IMR-90 (cell line): ENCODE measurements at regions not wholly inside any gene's neighbourhood (a gene's known extent, or its start where the extent isn't known, plus 50 kb on each side); places are given as distances from the start of the nearest gene placed in this dataset.

Experiments
- ATAC-seq: fragments of 200-7000 bp; cut with Tn5 transposase; 2 replicates; pipeline ENCODE4 v1.9.1; 2020; ENCODE audit warnings: low read depth, mild to moderate bottlenecking, moderate library complexity
- BruUV-seq: library from RNA; stranded (reverse); fragments of 400-500 nt; replicated peaks from 2 replicates; lab custom pipeline; 2021; lab: Mats Ljungman, UMichigan
- CTCF ChIA-PET: fragments of 300-600 bp; formaldehyde crosslinking; extraction: SDS; loops from one replicate; lab custom pipeline; 2021; ENCODE audit warnings: antibody characterized with exemption; lab: Yijun Ruan, JAX
- POLR2A ChIA-PET: fragments of 300-600 bp; sonication (Branson Sonifier 250); formaldehyde crosslinking; loops from one replicate; lab custom pipeline; 2022; ENCODE audit warnings: antibody characterized with exemption; ENCODE audit not compliant: unreplicated experiment; lab: Charles Lee
- DNase-seq: peaks from one replicate; pipeline ENCODE4 v3.0.0; 2013
- H2AFZ ChIP-seq: replicated peaks from 2 replicates; pipeline ENCODE3; 2013; ENCODE audit warnings: low read length, mild to moderate bottlenecking; ENCODE audit not compliant: poor library complexity
- H2AK5ac ChIP-seq: 2 replicates; pipeline ENCODE4 v1.6.1; 2013; ENCODE audit warnings: low read depth, low read length, inconsistent platforms
- H2AK9ac ChIP-seq: replicated peaks from 2 replicates; pipeline ENCODE3; 2013; ENCODE audit warnings: mild to moderate bottlenecking, low read depth, low read length, moderate library complexity; ENCODE audit not compliant: poor library complexity
- H2BK120ac ChIP-seq: 2 replicates; pipeline ENCODE4 v1.6.1; 2013; ENCODE audit warnings: low read depth, low read length, inconsistent platforms
- H2BK15ac ChIP-seq: 3 replicates; pipeline ENCODE4 v1.6.1; 2013; ENCODE audit warnings: low read depth, low read length, inconsistent platforms
- H2BK20ac ChIP-seq: 2 replicates; pipeline ENCODE4 v1.6.1; 2013; ENCODE audit warnings: low read depth, mild to moderate bottlenecking, inconsistent platforms, low read length, moderate library complexity
- H2BK5ac ChIP-seq: 2 replicates; pipeline ENCODE4 v1.6.1; 2013; ENCODE audit warnings: mild to moderate bottlenecking, low read depth, low read length, inconsistent platforms; ENCODE audit not compliant: poor library complexity, severe bottlenecking
- H3K14ac ChIP-seq: replicated peaks from 2 replicates; pipeline ENCODE4 v1.6.1; 2013; ENCODE audit warnings: low read depth, low read length, inconsistent platforms
- H3K18ac ChIP-seq: 2 replicates; pipeline ENCODE4 v1.6.1; 2013; ENCODE audit warnings: low read depth, low read length, control low read depth
- H3K23ac ChIP-seq: 2 replicates; pipeline ENCODE4 v1.6.1; 2013; ENCODE audit warnings: low read depth, low read length, inconsistent platforms
- H3K27ac ChIP-seq: 2 replicates; pipeline ENCODE4 v1.5.1; 2013; ENCODE audit warnings: mild to moderate bottlenecking, control low read depth, low read length; ENCODE audit not compliant: insufficient read depth
- H3K27me3 ChIP-seq: 2 replicates; pipeline ENCODE4 v1.6.1; 2013; ENCODE audit warnings: low read length; ENCODE audit not compliant: control insufficient read depth, insufficient read depth
- H3K36me3 ChIP-seq: 2 replicates; pipeline ENCODE4 v1.6.1; 2013; ENCODE audit warnings: low read length, mixed read lengths; ENCODE audit not compliant: control insufficient read depth, insufficient read depth
- H3K4ac ChIP-seq: 2 replicates; pipeline ENCODE4 v1.6.1; 2013; ENCODE audit warnings: low read depth, low read length, inconsistent platforms
- H3K4me1 ChIP-seq: 2 replicates; pipeline ENCODE4 v1.6.1; 2013; ENCODE audit warnings: low read length, mixed read lengths; ENCODE audit not compliant: control insufficient read depth, insufficient read depth
- H3K4me2 ChIP-seq: 2 replicates; pipeline ENCODE4 v1.6.1; 2013; ENCODE audit warnings: low read depth, mild to moderate bottlenecking, control low read depth, low read length, moderate library complexity
- H3K4me3 ChIP-seq: 2 replicates; pipeline ENCODE4 v1.5.1; 2013; ENCODE audit warnings: low read depth, mild to moderate bottlenecking, control low read depth, low read length, moderate library complexity; ENCODE audit not compliant: insufficient read depth
- H3K56ac ChIP-seq: 2 replicates; pipeline ENCODE4 v1.6.1; 2013; ENCODE audit warnings: low read length, inconsistent platforms; ENCODE audit not compliant: insufficient read depth; ENCODE audit errors: extremely low read depth
- H3K79me1 ChIP-seq, 2 experiments: 2 replicates each; pipeline ENCODE4 v1.6.1; 2013; ENCODE audit warnings: low read length in 2 of 2, inconsistent platforms in 1 of 2, low read depth in 1 of 2
- H3K9ac ChIP-seq: 2 replicates; pipeline ENCODE4 v1.6.1; 2013; ENCODE audit warnings: low read depth, low read length, control low read depth
- H3K9me1 ChIP-seq: 2 replicates; pipeline ENCODE4 v1.6.1; 2013; ENCODE audit warnings: low read length, inconsistent platforms; ENCODE audit not compliant: insufficient read depth
- H3K9me3 ChIP-seq: 2 replicates; pipeline ENCODE4 v1.6.1; 2013; ENCODE audit warnings: low read length; ENCODE audit not compliant: control insufficient read depth, insufficient read depth
- H4K20me1 ChIP-seq: 2 replicates; pipeline ENCODE4 v1.6.1; 2013; ENCODE audit warnings: low read length, inconsistent platforms; ENCODE audit not compliant: insufficient read depth
- H4K5ac ChIP-seq: 2 replicates; pipeline ENCODE4 v1.6.1; 2013; ENCODE audit warnings: mild to moderate bottlenecking, low read depth, low read length, control low read depth
- H4K8ac ChIP-seq, 2 experiments: 2 replicates each; pipeline ENCODE4 v1.6.1; 2013; ENCODE audit warnings: low read depth in 2 of 2, low read length in 2 of 2, control low read depth in 1 of 2, inconsistent platforms in 1 of 2
- H4K91ac ChIP-seq: 2 replicates; pipeline ENCODE4 v1.6.1; 2013; ENCODE audit warnings: low read depth, low read length, inconsistent platforms; ENCODE audit not compliant: insufficient read depth
- BHLHE40 ChIP-seq: fragments of 150-350 bp; IDR thresholded peaks from 2 replicates; pipeline ENCODE4 v1.6.1; 2016; ENCODE audit warnings: mild to moderate bottlenecking, low read depth, low read length
- CEBPB ChIP-seq: IDR thresholded peaks from 2 replicates; pipeline ENCODE4 v1.6.1; 2012; ENCODE audit warnings: low read depth, low read length, improper control_type of control experiment
- CHD1 ChIP-seq: IDR thresholded peaks from 2 replicates; pipeline ENCODE4 v1.6.1; 2012; ENCODE audit warnings: low read depth, low read length, improper control_type of control experiment
- CTCF ChIP-seq: conservative IDR thresholded peaks from 2 replicates; pipeline ENCODE4 v1.5.1; 2012; ENCODE audit warnings: mild to moderate bottlenecking, low read depth, low read length, improper control_type of control experiment
- ELK1 ChIP-seq: fragments of 150-350 bp; IDR thresholded peaks from 2 replicates; pipeline ENCODE4 v1.6.1; 2016; ENCODE audit warnings: low read depth, mild to moderate bottlenecking, low read length, moderate library complexity, borderline replicate concordance
- FOS ChIP-seq: fragments of 150-350 bp; IDR thresholded peaks from 2 replicates; pipeline ENCODE4 v1.6.1; 2016; ENCODE audit warnings: low read depth, low read length
- MAFK ChIP-seq: IDR thresholded peaks from 2 replicates; pipeline ENCODE4 v1.6.1; 2012; ENCODE audit warnings: low read depth, low read length, improper control_type of control experiment
- MAZ ChIP-seq: IDR thresholded peaks from 2 replicates; pipeline ENCODE4 v1.6.1; 2012; ENCODE audit warnings: low read depth, mild to moderate bottlenecking, low read length, improper control_type of control experiment, moderate library complexity, borderline replicate concordance
- MXI1 ChIP-seq: IDR thresholded peaks from 2 replicates; pipeline ENCODE4 v1.6.1; 2012; ENCODE audit warnings: low read depth, mild to moderate bottlenecking, low read length, moderate library complexity, borderline replicate concordance
- NFE2L2 ChIP-seq: fragments of 150-350 bp; IDR thresholded peaks from 2 replicates; pipeline ENCODE4 v1.6.1; 2016; ENCODE audit warnings: low read depth, mild to moderate bottlenecking, low read length
- POLR2A ChIP-seq: IDR thresholded peaks from 2 replicates; pipeline ENCODE4 v1.6.1; 2012; ENCODE audit warnings: mild to moderate bottlenecking, low read depth, low read length
- RAD21 ChIP-seq: IDR thresholded peaks from 2 replicates; pipeline ENCODE4 v1.6.1; 2012; ENCODE audit warnings: low read length, improper control_type of control experiment
- RCOR1 ChIP-seq: IDR thresholded peaks from 2 replicates; pipeline ENCODE4 v1.6.1; 2012; ENCODE audit warnings: mild to moderate bottlenecking, low read length, improper control_type of control experiment; ENCODE audit not compliant: insufficient replicate concordance
- RFX5 ChIP-seq: IDR thresholded peaks from 2 replicates; pipeline ENCODE4 v1.8.0; 2012; ENCODE audit warnings: low read depth, mild to moderate bottlenecking, low read length, moderate library complexity
- SMC3 ChIP-seq: fragments of 150-350 bp; IDR thresholded peaks from 2 replicates; pipeline ENCODE4 v1.6.1; 2016; ENCODE audit warnings: low read depth, mild to moderate bottlenecking, antibody characterized with exemption, low read length, moderate library complexity
- USF2 ChIP-seq: fragments of 150-350 bp; IDR thresholded peaks from 2 replicates; pipeline ENCODE4 v1.6.1; 2017; ENCODE audit warnings: mild to moderate bottlenecking, antibody characterized with exemption, low read length, low read depth
- WGBS, 2 experiments: methylation state at CpG; one replicate each; pipeline versions ENCODE4 v1.1.5 to v1.1.7; 2013; ENCODE audit warnings: missing lambda C conversion rate in 2 of 2; ENCODE audit not compliant: insufficient read length in 1 of 2; ENCODE audit errors: extremely low coverage in 2 of 2; 5-methylcytosine and 5-hydroxymethylcytosine counted together
- dilution Hi-C: fragments of 300-500 bp; cut with HindIII; formaldehyde crosslinking; loops from one replicate; pipeline ENCODE4 v1.14.3; 2018; ENCODE audit warnings: low sequenced_read_pairs; ENCODE audit not compliant: unreplicated experiment
- in situ Hi-C: fragments of 300-500 bp; cut with MboI; formaldehyde crosslinking; loops from 3 replicates; pipeline ENCODE4 v1.14.3; 2019; ENCODE audit warnings: low sequenced_read_pairs, inconsistent platforms, mixed read lengths
- intact Hi-C: fragments of 100-400 bp; cut with micrococcal nuclease; formaldehyde crosslinking; loops from 2 replicates; pipeline ENCODE4 v1.10.0; 2022

- POLR2A ChIA-PET: no interaction called here
- no peak overlapping the region for H2BK120ac ChIP-seq
- no peak overlapping the region for H2AK9ac ChIP-seq
Observed at GRCh38 chr12:76645934-76646333, 86.4 kb upstream of the OSBPL8 start.

More at GRCh38 chr12:76645934-76646333, 86.4 kb upstream of the OSBPL8 start:
- Histone ChIP-seq H4K8ac (no peak overlapping the region), H3K27ac (no peak overlapping the region), H3K4me3 (no peak overlapping the region), H3K27me3 (no peaks in the 10 kb centered on the region), H3K4me1 (no peaks in the 10 kb centered on the region), H2BK20ac (no peak overlapping the region), H3K9ac (no peak overlapping the region), H3K56ac (no peak overlapping the region), H2AK5ac (0 out of 2 replicates have a peak overlapping the region, but pooled peaks have one; percentile 39), H3K9me3 (no peaks in the 10 kb centered on the region), H2BK15ac (no peak overlapping the region), H4K5ac (no peak overlapping the region), H2AFZ (peak overlapping the region; percentile 67), H3K18ac (no peak overlapping the region), H3K14ac (no peak overlapping the region), H3K9me1 (peaks cover 3% of the 10 kb centered on the region; the same call in 1 of the 2 replicates), H3K4ac (peak overlapping the region; percentile 48; the same call in 1 of the 2 replicates), H3K36me3 (no peaks in the 10 kb centered on the region), H3K4me2 (no peak overlapping the region), H2BK5ac (no peak overlapping the region), H4K20me1 (no peaks in the 10 kb centered on the region), H3K23ac (no peak overlapping the region), H3K79me1 (no peaks in the 10 kb centered on the region), H4K91ac (no peak overlapping the region)
- TF ChIP-seq USF2 (no peak), RCOR1 (no peak), RAD21 (no peak), SMC3 (no peak), CEBPB (no peak), MAZ (no peak), ELK1 (no peak), POLR2A (no peak), MAFK (no peak), NFE2L2 (no peak), MXI1 (no peak), FOS (no peak), BHLHE40 (no peak), CTCF (no peak), CHD1 (no peak), RFX5 (no peak)
- DNase-seq (no peak), ATAC-seq (no peak)
- in situ Hi-C loops: no loop called here
- CTCF ChIA-PET: no interaction called here
- BruUV-seq: no TSS peak
- dilution Hi-C loops: no loop called here
- WGBS, 2 experiments: 93% methylated on average over 3 of the region's 3 CpGs; no CpG with 5 or more reads in 1 of the 2 experiments
- intact Hi-C loops: no loop called here
